ENCODE measurements at regions not wholly inside any gene's neighbourhood (a gene's known extent, or its start where the extent isn't known, plus 50 kb on each side); places are given as distances from the start of the nearest gene placed in this dataset.
A peak's percentile ranks its signal among the peaks of the same experiment; 100 is the strongest.
"Not testable (repeated sequence)": the region's sequence is repeated elsewhere in the genome, so short reads cannot be mapped to it uniquely, and the experiment has no call there.

- DNase-seq (ENCODE audit: low spot score): peak; percentile 44
Observed at GRCh38 chr1:73066866-73067265, 784.5 kb upstream of the NEGR1 start.

DNA sequence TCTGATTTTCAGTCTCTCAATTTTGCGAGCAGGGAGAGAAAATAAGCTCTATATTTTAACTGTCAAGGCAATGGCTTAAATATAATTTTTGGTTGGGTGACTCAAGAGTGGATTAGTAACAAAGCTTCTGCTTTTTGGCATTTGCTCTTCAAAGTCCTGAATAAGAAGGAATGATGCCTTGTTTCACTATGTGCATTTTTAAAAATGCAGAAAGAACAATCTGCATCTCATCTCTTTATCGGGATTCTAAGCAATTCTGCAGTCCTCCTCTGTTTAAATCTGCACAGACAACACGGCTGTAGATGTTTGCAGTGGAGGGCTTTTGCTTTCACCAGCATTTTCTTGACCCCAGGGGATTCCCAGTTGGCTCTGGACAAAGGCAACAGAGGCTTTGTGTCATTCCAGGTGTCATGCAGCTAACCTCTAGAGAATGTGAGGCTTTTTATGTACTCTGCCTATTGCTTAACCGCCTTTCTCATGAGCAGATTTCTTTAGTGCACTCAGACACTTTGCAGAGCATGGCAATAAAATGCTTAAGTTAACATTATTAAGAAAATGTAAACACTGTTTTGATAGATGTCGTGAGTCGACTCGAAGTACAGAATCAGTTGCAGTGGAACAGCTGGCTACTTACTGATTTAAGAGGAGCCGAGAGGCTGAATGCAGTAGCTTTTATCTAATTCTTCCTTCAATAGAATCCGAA is 783.2 kb upstream of the NEGR1 start:
- peak; percentile 92 for DNase-seq (ENCODE audit: low spot score)

- no peak for DNase-seq (ENCODE audit: low spot score)
Observed at GRCh38 chr1:73056826-73057225, 774.5 kb upstream of the NEGR1 start.

DNA sequence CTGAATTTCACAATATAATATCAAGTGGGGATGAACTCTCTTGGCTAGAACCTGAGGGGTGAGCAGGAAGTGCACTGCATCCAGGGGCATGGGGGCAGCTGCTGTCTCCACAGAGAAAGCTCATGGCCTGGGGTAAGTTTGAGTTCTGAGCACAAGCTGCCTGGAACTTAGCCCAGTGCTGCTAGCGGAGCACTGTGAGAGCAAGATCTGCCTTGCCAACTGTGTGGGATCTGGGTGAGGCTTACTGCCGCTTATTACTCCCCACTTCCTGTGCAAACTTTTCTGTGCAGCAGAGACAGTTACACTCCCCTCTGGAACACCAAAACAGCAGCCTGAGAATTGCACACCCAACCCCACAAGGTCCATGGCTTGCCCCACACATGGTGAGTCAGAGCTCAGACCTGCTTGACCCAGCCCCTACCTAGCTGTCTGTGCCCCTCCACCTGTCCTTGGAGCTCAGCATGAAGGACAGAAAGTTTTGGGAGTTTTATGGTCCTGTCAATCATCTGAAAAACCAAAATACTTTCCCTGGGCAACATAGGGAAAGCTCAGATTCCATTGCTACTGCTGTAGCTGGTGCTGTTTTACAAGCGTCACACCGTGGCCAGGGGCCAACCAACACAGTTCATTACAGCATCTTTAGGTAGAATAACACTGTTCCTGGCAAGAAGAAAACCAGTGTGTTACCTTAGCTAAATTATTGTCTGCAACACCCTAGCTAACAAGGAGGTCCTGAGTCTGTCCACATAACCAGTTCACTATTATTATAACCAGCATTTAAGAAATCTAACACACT is 762.1 kb upstream of the NEGR1 start:
- DNase-seq (ENCODE audit: low spot score): no peak

- no peak for DNase-seq (ENCODE audit: low spot score)
Observed at GRCh38 chr1:73042403-73042802, 760.1 kb upstream of the NEGR1 start.

- DNase-seq (ENCODE audit: low spot score): no peak
Observed at GRCh38 chr1:73040811-73041210, 758.5 kb upstream of the NEGR1 start.

GRCh38 chr1:73034271-73034670 is 751.9 kb upstream of the NEGR1 start:
- DNase-seq (ENCODE audit: low spot score): no peak

- DNase-seq (ENCODE audit: low spot score): peak; percentile 1
Observed at GRCh38 chr1:73033640-73034039, 751.3 kb upstream of the NEGR1 start.

DNA sequence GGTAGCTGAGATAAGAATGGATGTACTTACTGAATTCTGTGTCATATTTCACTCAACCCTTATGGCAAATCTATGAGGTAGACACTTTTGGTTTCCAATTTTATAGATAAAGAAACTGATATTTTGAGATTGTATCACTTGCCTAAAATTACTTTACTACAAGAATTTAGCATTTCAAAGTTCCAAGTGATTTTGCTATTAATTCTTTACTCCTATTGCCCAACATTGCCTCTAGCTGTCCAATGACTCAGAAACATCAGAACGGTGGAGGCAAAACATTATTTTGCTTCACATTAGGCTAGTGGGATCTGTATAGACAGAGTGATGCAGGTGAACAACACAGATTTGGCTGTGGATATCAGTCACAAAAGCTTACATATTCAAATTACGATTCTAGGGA is 747.2 kb upstream of the NEGR1 start:
- no peak for DNase-seq (ENCODE audit: low spot score)

GRCh38 chr1:73026114-73026513 is 743.8 kb upstream of the NEGR1 start:
- no peak for DNase-seq (ENCODE audit: low spot score)

- DNase-seq (ENCODE audit: low spot score): no peak
Observed at GRCh38 chr1:73009938-73010337, 727.6 kb upstream of the NEGR1 start.

DNA sequence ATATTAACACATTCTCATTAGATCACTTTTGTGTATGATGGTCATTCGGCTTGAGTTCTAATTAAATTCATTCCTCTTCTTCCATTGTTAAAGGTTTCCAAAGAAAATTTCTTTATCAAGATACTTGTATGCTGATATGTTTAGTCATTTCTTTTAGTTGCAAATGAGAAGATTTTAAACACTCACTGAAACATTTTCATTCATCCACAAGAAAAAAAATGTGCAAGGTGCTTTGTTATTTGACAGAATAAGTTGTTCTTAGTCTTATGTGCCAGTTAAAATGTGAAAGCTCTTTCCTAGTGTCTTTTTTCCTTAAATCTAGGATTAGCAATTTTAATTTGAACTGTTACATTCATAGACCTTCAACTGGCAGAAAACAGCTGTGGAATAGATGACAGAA is 727.0 kb upstream of the NEGR1 start:
- no peak for DNase-seq (ENCODE audit: low spot score)

GRCh38 chr1:72997624-72998023 is 715.3 kb upstream of the NEGR1 start:
- no peak for DNase-seq (ENCODE audit: low spot score)

DNA sequence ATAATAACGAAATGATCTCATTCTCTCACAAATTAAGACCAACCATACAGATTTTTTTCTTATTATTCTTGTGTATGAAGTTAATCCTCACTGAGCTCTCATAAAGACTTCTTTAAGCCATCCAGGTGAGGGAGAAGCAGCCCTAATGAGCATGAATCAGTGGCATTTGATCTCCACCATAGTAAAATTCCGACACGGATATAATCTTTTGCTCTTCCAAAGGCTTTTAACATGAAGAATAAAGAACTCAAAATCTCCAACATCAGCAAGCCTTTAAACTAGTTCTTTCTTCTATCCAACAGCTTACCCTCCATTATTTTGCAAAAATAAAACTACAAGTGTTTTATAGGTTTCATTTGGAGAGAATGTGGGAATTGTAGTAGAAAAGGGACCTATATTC is 714.7 kb upstream of the NEGR1 start:
- no peak for DNase-seq (ENCODE audit: low spot score)

DNA sequence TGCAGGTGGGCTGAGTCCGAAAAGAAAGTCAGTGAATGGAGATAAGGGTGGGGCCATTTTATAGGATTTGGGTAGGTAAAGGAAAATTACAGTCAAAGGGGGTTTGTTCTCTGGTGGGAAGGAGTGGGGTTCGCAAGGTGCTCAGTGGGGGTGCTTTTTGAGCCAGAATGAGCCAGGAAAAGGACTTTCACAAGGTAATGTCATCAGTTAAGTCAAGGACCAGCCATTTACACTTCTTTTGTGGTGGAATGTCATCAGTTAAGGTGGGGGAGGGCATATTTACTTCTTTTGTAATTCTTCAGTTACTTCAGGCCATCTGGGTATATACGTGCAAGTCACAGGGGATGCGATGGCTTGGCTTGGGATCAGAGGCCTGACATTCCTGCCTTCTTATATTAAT is 705.5 kb upstream of the NEGR1 start:
- DNase-seq (ENCODE audit: low spot score): not testable (repeated sequence)

DNA sequence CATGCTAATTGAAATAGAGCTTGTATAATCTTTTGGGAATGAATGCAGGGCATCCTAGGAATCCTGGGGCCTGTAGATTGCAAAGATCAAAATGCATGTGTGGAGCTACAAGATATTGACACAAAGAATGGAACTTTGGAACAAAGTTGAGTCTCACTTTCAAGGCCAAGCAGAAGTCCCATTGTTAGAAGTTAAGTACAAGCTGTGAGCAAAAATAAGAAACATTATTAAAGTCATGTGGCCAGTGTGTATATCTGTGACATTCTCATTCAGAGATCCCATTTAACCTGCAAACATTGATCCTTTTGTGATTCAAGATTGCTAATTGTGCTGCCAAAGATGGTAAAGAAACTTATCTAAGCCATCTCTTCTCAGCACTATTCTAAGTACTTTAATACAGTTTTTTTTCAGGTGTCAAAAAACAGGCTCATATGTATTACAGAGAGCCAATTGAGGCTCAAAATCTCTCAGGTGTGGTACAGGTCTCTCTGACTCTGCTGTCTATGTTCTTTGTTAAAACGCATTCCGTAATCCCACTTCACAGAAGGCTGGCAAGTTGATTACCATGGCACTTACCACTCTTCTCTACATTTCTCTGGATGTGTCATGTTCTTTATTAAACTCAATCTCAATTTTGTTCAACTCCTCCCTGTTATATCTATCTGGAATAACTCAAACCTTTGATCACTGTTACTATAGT is 704.4 kb upstream of the NEGR1 start:
- no peak for DNase-seq (ENCODE audit: low spot score)

DNA sequence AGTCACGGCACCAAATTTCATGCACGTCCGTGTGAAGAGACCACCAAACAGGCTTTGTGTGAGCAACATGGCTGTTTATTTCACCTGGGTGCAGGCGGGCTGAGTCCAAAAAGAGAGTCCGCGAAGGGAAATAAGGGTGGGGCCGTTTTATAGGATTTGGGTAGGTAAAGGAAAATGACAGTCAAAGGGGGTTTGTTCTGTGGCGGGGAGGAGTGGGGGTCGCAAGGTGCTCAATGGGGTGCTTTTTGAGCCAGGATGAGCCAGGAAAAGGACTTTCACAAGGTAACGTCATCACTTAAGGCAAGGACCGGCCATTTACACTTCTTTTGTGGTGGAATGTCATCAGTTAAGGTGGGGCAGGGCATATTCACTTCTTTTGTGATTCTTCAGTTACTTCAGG is 702.7 kb upstream of the NEGR1 start:
- DNase-seq (ENCODE audit: low spot score): not testable (repeated sequence)

DNA sequence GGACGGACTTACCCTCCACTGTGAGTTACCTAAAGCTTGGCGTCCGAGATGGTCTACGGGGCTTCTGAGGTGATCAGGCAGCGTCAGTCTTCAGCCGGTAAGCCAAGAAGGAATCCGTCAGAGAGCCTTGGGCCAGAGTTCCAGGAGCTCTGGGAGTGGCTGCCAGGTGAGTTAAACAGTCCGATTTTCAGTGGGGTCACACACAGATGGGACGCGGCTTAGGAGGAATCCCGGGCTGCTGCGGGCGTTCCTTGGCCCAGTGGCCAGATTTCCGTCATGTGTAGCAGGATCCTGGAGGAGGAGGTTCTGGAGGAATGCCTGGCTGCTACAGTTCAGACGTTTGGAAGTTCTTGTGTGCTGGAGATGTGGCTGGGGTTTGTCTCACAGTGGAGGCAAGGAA is 700.7 kb upstream of the NEGR1 start:
- not testable (repeated sequence) for DNase-seq (ENCODE audit: low spot score)

GRCh38 chr1:72969461-72969860 is 687.1 kb upstream of the NEGR1 start:
- no peak for DNase-seq (ENCODE audit: low spot score)

DNA sequence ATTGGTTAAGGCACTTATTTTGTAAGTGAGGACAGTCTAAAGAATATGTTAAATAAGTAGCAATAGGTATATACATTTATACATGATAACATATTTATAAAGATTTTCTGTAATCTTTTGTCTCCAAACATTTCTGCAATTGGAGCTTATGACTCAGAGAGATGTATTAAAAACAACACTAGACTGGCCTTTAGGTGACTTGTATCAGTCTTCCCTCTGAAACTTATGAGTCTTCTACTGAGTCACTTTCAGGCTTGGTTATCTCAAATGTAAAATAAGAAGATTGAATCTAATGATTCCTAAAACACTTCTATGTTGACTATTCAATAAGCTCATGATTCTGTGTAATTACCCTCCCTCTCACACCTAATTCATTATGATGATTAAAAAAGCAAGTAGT is 672.6 kb upstream of the NEGR1 start:
- no peak for DNase-seq (ENCODE audit: low spot score)

DNA sequence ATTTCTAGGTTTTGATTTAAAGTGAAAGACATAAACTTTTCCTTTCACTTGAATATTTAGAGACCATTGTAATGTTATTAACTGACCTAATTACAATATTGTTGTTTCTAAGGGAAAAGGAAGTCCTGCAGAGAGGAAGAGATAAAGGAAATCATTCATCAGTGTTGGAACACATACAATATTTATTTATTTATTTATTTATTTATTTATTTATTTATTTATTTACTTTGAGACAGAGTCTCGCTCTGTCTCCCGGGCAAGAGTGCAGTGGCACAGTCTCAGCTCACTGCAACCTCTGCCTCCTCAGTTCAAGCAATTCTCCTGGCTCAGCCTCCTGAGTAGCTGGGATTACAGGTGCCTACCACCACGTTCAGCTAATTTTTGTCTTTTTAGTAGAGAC is 668.6 kb upstream of the NEGR1 start:
- DNase-seq (ENCODE audit: low spot score): not testable (repeated sequence)

DNA sequence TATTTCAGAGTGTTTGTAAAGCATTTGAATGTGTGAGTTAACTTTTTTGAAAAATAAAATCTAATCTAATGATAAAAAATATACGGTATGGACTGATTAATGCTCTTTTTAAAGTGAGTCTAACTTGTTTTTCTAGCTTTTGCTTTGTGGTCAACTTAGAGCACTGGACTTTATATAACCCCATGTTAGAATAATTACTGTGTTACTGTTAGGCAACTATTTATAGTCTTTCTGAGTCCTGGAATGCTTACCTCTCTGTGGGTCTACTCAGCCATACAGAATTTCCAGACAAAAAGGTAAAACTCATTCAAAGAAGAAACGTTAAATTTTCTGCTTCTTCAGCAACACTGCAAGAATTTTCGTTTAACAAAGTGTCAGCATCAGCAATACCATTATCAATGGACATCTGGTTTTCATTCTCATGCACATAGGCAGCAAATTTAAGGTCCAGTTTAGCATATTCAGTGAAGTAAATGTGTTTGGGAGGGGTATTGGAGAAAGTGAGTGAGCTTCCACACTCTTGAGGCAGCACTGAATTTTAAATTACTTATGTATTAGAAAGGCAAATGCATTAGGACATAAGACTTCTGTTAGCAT is 664.7 kb upstream of the NEGR1 start:
- DNase-seq (ENCODE audit: low spot score): no peak
